ENCODE measurements at regions not wholly inside any gene's neighbourhood (a gene's known extent, or its start where the extent isn't known, plus 50 kb on each side); places are given as distances from the start of the nearest gene placed in this dataset.

- no peak overlapping the region for H3K4me3 ChIP-seq (ENCODE audit: control insufficient read depth, low read depth, low read length)
- TF ChIP-seq, protein P1, sequence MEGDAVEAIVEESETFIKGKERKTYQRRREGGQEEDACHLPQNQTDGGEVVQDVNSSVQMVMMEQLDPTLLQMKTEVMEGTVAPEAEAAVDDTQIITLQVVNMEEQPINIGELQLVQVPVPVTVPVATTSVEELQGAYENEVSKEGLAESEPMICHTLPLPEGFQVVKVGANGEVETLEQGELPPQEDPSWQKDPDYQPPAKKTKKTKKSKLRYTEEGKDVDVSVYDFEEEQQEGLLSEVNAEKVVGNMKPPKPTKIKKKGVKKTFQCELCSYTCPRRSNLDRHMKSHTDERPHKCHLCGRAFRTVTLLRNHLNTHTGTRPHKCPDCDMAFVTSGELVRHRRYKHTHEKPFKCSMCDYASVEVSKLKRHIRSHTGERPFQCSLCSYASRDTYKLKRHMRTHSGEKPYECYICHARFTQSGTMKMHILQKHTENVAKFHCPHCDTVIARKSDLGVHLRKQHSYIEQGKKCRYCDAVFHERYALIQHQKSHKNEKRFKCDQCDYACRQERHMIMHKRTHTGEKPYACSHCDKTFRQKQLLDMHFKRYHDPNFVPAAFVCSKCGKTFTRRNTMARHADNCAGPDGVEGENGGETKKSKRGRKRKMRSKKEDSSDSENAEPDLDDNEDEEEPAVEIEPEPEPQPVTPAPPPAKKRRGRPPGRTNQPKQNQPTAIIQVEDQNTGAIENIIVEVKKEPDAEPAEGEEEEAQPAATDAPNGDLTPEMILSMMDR (IDR thresholded peaks at IDR 0.05; ENCODE audit: control insufficient read depth, insufficient read depth, low read depth, low read length, missing control alignments), result no peak
- no peak for DNase-seq (ENCODE audit: low read depth)
Observed at GRCh38 chr9:89911721-89912604, 307.2 kb downstream of the GADD45G start.

GRCh38 chr9:89912605-89912953 is 307.8 kb downstream of the GADD45G start:
- TF ChIP-seq, protein P1 (IDR thresholded peaks at IDR 0.05; ENCODE audit: control insufficient read depth, insufficient read depth, low read depth, low read length, missing control alignments), result no peak
- DNase-seq (ENCODE audit: low read depth), result no peak
- no peak overlapping the region for H3K4me3 ChIP-seq (ENCODE audit: control insufficient read depth, low read depth, low read length)

- H3K4me3 ChIP-seq (ENCODE audit: control insufficient read depth, low read depth, low read length), result no peak overlapping the region
- DNase-seq (ENCODE audit: low read depth), result no peak
- TF ChIP-seq, protein P1 (IDR thresholded peaks at IDR 0.05; ENCODE audit: control insufficient read depth, insufficient read depth, low read depth, low read length, missing control alignments), result no peak
Observed at GRCh38 chr9:89915187-89915586, 310.4 kb downstream of the GADD45G start.

DNA sequence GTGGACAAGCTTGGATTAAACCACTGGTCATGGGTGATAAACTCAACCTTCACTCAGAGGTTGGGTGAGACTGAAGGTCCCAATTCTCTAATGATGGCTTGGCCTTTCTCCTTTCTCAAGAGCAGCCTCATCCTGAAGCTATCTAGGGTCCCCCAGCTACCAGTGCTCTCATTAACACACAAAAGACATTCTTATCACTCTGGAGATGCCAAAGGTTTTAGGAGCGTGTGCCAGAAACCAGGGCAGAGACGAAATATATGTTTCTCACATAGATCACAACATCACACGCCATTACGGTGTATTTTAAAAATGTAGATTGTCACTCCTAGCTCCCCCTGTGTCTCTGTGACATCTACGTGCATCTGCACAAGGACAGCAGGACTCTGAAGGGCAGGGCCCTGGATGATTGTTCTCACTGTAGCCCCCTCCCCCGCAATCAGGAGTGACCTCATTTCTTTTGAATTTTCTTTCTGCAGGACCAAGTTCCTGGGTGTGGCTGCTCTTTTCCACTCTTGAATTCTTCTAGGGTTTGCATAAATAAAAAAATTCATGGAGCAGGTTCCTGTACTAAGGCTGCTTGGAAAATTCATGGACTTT is 311.3 kb downstream of the GADD45G start:
- H3K4me3 ChIP-seq (ENCODE audit: control insufficient read depth, low read depth, low read length), result no peak overlapping the region
- no peak for DNase-seq (ENCODE audit: low read depth)
- TF ChIP-seq, protein P1 (IDR thresholded peaks at IDR 0.05; ENCODE audit: control insufficient read depth, insufficient read depth, low read depth, low read length, missing control alignments), result no peak

- TF ChIP-seq, protein P1 (IDR thresholded peaks at IDR 0.05; ENCODE audit: control insufficient read depth, insufficient read depth, low read depth, low read length, missing control alignments), result no peak
- no peak overlapping the region for H3K4me3 ChIP-seq (ENCODE audit: control insufficient read depth, low read depth, low read length)
- DNase-seq (ENCODE audit: low read depth), result no peak
Observed at GRCh38 chr9:89917861-89918260, 313.0 kb downstream of the GADD45G start.

GRCh38 chr9:89919171-89919681 is 314.4 kb downstream of the GADD45G start:
- no peak for DNase-seq (ENCODE audit: low read depth)
- TF ChIP-seq, protein P1 (IDR thresholded peaks at IDR 0.05; ENCODE audit: control insufficient read depth, insufficient read depth, low read depth, low read length, missing control alignments), result no peak
- no peak overlapping the region for H3K4me3 ChIP-seq (ENCODE audit: control insufficient read depth, low read depth, low read length)
